D721Med (cell line): ENCODE measurements at regions not wholly inside any gene's neighbourhood (a gene's known extent, or its start where the extent isn't known, plus 50 kb on each side); places are given as distances from the start of the nearest gene placed in this dataset.

Source experiments
- DNase-seq: peaks from one replicate; pipeline ENCODE4 v3.0.0; 2011; ENCODE audit warnings: low spot score; ENCODE audit not compliant: insufficient read length
- FAIRE-seq: peaks from 2 replicates; lab custom pipeline; 2011; peaks lifted over from hg19 to GRCh38; lab: Jason Lieb, UNC
- TF ChIP-seq, protein P1 (sequence below): IDR thresholded peaks from 2 replicates; pipeline ENCODE4 v1.5.1; 2012; ENCODE audit warnings: mild to moderate bottlenecking, control low read depth; ENCODE audit not compliant: insufficient read depth; ENCODE audit errors: missing control alignments

- no peak for FAIRE-seq
- TF ChIP-seq, protein P1, sequence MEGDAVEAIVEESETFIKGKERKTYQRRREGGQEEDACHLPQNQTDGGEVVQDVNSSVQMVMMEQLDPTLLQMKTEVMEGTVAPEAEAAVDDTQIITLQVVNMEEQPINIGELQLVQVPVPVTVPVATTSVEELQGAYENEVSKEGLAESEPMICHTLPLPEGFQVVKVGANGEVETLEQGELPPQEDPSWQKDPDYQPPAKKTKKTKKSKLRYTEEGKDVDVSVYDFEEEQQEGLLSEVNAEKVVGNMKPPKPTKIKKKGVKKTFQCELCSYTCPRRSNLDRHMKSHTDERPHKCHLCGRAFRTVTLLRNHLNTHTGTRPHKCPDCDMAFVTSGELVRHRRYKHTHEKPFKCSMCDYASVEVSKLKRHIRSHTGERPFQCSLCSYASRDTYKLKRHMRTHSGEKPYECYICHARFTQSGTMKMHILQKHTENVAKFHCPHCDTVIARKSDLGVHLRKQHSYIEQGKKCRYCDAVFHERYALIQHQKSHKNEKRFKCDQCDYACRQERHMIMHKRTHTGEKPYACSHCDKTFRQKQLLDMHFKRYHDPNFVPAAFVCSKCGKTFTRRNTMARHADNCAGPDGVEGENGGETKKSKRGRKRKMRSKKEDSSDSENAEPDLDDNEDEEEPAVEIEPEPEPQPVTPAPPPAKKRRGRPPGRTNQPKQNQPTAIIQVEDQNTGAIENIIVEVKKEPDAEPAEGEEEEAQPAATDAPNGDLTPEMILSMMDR, result no peak
- DNase-seq, result no peak
These were observed 54.9 kb upstream of the FSTL4 start for GRCh38 chr5:133667217-133667616.

GRCh38 chr5:133665571-133665970 lies 53.2 kb upstream of the FSTL4 start:
- FAIRE-seq (no peak), DNase-seq (no peak)
- TF ChIP-seq, protein P1, result no peak

DNA sequence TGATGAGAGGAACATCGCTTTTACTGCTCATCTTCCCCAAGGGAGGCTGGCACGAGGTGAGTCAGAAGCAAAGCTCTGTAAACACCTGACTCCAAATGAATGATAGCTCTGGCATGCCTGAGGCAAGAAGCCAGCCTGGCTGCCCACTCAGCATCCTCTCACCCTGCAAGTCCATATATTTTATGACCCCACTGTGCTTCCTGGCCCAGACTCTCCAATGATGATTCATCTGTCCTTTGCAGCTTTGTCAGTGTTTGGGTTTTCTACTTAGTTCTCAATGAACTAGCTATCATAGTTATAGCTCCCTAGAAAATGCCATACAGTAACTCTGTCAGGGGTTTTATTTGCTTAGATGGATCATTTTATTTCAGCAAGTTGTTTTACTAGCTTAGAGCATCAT lies 52.1 kb upstream of the FSTL4 start:
- TF ChIP-seq, protein P1, result no peak
- no peak for DNase-seq
- FAIRE-seq, result no peak

DNA sequence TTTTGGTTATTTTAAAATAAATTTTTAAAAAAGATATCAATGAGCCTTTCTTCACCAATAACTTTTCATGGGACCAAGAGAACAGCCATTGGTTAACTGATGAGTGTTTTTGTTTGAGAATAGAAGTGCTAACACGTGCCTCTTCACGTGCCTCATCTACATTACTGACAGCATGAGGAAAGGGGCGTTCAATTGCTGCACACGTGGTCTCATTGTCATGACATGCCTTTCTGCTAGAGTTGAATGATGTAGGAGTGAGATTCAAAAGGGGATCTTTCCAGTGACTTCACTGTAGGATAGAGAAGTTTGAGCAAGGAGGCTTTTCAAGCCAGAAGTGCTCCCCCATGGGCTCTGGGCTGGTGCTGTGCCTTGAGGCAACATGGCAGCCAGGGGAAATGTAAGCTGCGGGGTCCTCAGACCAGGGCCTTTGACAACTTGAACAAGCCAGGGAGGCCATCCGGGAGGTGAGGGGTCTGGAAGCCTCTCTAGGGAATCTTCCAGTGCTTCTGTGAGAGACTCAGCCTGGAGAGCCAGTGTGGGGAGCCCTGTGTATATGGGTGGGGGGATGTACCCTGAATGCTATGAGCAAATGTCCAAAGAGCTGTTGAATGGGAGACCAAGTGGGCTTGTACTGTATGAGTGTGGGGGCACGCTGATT lies 51.2 kb upstream of the FSTL4 start:
- DNase-seq (no peak), FAIRE-seq (no peak)
- TF ChIP-seq, protein P1, result no peak

DNA sequence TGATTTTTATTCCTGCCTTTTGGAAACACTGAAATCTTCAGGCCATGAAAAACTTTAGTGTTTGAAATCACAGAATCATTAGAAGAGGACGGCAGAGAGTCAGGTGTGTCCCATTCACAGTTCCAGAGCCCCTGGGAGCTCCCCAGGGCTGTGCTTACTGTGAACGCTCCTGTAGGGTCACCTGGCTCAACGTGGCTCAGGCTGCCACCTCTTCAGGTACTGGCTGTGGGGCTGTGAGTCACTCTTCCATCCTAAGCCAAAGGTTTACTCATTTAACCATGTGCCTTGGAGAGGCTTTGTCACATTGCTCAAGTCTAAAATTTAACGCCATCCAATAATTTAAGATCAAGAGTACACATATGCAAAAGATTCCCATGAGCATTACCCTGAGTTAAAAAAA lies 50.2 kb upstream of the FSTL4 start:
- TF ChIP-seq, protein P1, result no peak
- DNase-seq, result no peak
- no peak for FAIRE-seq
